ENCODE measurements at regions not wholly inside any gene's neighbourhood (a gene's known extent, or its start where the extent isn't known, plus 50 kb on each side); places are given as distances from the start of the nearest gene placed in this dataset.

DNA sequence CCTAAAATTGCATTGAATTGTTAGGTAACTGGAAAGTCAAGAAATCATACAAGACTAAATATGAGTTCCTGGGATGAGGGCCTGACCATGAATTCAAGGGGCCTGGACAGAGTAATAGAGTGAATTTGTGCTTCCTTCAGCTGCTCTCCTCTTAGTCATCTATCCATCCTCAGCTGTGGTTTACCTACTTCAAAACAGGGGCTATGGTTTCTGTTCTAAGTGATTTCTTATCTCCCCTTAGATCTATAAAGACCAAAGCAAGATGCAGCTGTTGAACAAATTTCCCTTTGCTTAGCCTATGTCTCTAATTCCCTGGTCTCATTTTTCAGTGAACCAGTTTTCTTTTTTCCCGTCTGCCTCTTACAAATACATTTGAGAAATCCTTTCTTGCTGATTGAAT is 428.5 kb downstream of the FAM181B start:
- Histone ChIP-seq H3K4me3 (ENCODE audit: control insufficient read depth in 1 of 2, extremely low read depth in 1 of 2, low read length in 1 of 2) (no peak overlapping the region), H3K9me3 (no peaks in the 10 kb centered on the region), H3K27ac (ENCODE audit: low read length) (no peak overlapping the region), H3K4me1 (ENCODE audit: control insufficient read depth in 1 of 2, extremely low read depth in 1 of 2, insufficient read depth in 2 of 2, low read length in 2 of 2) (no peaks in the 10 kb centered on the region), H3K36me3 (ENCODE audit: control insufficient read depth in 2 of 2, extremely low read depth in 1 of 2, insufficient read depth in 1 of 2, low read length in 1 of 2) (no peaks in the 10 kb centered on the region), H3K27me3 (replicated peaks in 1 of 2; ENCODE audit: control insufficient read depth in 2 of 2, extremely low read depth in 1 of 2, insufficient read depth in 2 of 2, low read length in 1 of 2) (no peaks in the 10 kb centered on the region)
- DNase-seq, result no peak
- Mint-ChIP-seq H3K27ac (no peak overlapping the region), H3K4me3 (no peak overlapping the region), H3K27me3 (no peaks in the 10 kb centered on the region), H3K9me3 (no peaks in the 10 kb centered on the region), H3K4me1 (no peaks in the 10 kb centered on the region), H3K36me3 (no peaks in the 10 kb centered on the region)
- CTCF ChIA-PET, result no interaction called here
- no CpG with 5 or more reads among the region's 1 CpG for WGBS (ENCODE audit: insufficient coverage)
- POLR2A ChIA-PET, result no interaction called here
- ATAC-seq (replicated peaks in 1 of 4), result no peak

DNA sequence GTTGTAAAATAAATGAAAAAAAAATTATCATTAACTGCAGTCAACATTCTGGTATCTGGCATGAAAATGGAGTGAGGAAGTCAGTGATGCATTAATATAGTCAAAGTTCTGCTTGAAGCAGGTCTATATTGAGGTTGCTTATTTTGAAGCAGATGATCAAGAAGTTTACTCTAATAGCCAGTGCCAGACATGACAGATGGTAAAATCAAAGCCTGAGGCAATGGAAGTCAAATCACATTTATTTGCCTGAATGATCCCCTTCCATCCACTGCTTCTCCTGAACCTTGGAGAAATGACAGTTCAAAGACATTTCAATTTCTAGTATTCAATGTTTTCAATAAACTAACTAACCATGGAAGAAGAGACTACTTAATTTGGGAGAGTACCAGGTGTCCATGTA is 430.0 kb downstream of the FAM181B start:
- Histone ChIP-seq H3K9me3 (no peaks in the 10 kb centered on the region), H3K36me3 (ENCODE audit: control insufficient read depth in 2 of 2, extremely low read depth in 1 of 2, insufficient read depth in 1 of 2, low read length in 1 of 2) (no peaks in the 10 kb centered on the region), H3K4me3 (ENCODE audit: control insufficient read depth in 1 of 2, extremely low read depth in 1 of 2, low read length in 1 of 2) (no peak overlapping the region), H3K4me1 (ENCODE audit: control insufficient read depth in 1 of 2, extremely low read depth in 1 of 2, insufficient read depth in 2 of 2, low read length in 2 of 2) (no peaks in the 10 kb centered on the region), H3K27ac (ENCODE audit: low read length) (no peak overlapping the region), H3K27me3 (replicated peaks in 1 of 2; ENCODE audit: control insufficient read depth in 2 of 2, extremely low read depth in 1 of 2, insufficient read depth in 2 of 2, low read length in 1 of 2) (no peaks in the 10 kb centered on the region)
- no peaks in the 10 kb centered on the region for H3K27me3 Mint-ChIP-seq
- DNase-seq (no peak), ATAC-seq (replicated peaks in 1 of 4) (no peak)
- H3K9me3 Mint-ChIP-seq, result no peaks in the 10 kb centered on the region
- no peaks in the 10 kb centered on the region for H3K36me3 Mint-ChIP-seq
- no peak overlapping the region for H3K4me3 Mint-ChIP-seq
- CTCF ChIA-PET, result no interaction called here
- no peaks in the 10 kb centered on the region for H3K4me1 Mint-ChIP-seq
- POLR2A ChIA-PET, result no interaction called here
- no peak overlapping the region for H3K27ac Mint-ChIP-seq

DNA sequence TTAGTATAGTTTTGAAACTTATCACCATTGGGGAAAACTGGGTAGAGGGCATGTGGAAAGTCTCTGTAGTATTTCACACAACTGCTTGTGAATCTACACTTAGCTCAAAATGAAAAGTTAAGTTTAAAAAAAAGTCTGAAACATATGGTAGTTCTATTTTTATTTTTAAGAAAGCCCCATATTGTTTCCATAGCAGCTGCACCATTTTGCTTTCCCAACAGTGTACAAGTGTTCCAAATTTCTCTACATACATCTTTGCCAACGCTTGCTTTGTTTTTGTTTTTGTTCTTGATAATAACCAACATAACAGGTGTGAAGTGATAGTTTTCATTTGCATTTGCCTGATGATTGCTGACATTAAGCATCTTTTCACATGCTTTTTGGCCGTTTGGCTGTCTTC is 445.2 kb downstream of the FAM181B start:
- Histone ChIP-seq H3K36me3 (ENCODE audit: control insufficient read depth in 2 of 2, extremely low read depth in 1 of 2, insufficient read depth in 1 of 2, low read length in 1 of 2) (no peaks in the 10 kb centered on the region), H3K9me3 (no peaks in the 10 kb centered on the region), H3K4me1 (ENCODE audit: control insufficient read depth in 1 of 2, extremely low read depth in 1 of 2, insufficient read depth in 2 of 2, low read length in 2 of 2) (no peaks in the 10 kb centered on the region), H3K27ac (ENCODE audit: low read length) (no peak overlapping the region), H3K27me3 (replicated peaks in 1 of 2; ENCODE audit: control insufficient read depth in 2 of 2, extremely low read depth in 1 of 2, insufficient read depth in 2 of 2, low read length in 1 of 2) (no peaks in the 10 kb centered on the region), H3K4me3 (ENCODE audit: control insufficient read depth in 1 of 2, extremely low read depth in 1 of 2, low read length in 1 of 2) (no peak overlapping the region)
- no peak for ATAC-seq (replicated peaks in 1 of 4)
- no CpG with 5 or more reads among the region's 2 CpGs for WGBS (ENCODE audit: insufficient coverage)
- Mint-ChIP-seq H3K4me1 (no peaks in the 10 kb centered on the region), H3K4me3 (no peak overlapping the region), H3K9me3 (peaks cover 0 to 7% (median 3%) of the 10 kb centered on the region in 3 donors), H3K36me3 (no peaks in the 10 kb centered on the region), H3K27ac (no peak overlapping the region), H3K27me3 (no peaks in the 10 kb centered on the region)
- ChIA-PET CTCF (no interaction called here), POLR2A (no interaction called here)
- no peak for DNase-seq

- no CpG with 5 or more reads among the region's 1 CpG for WGBS (ENCODE audit: insufficient coverage)
- no peak for DNase-seq
- no peaks in the 10 kb centered on the region for H3K36me3 Mint-ChIP-seq
- H3K27ac Mint-ChIP-seq, result no peak overlapping the region
- Histone ChIP-seq H3K27ac (ENCODE audit: low read length) (no peak overlapping the region), H3K9me3 (no peaks in the 10 kb centered on the region), H3K4me1 (ENCODE audit: control insufficient read depth in 1 of 2, extremely low read depth in 1 of 2, insufficient read depth in 2 of 2, low read length in 2 of 2) (no peaks in the 10 kb centered on the region), H3K36me3 (ENCODE audit: control insufficient read depth in 2 of 2, extremely low read depth in 1 of 2, insufficient read depth in 1 of 2, low read length in 1 of 2) (no peaks in the 10 kb centered on the region), H3K4me3 (ENCODE audit: control insufficient read depth in 1 of 2, extremely low read depth in 1 of 2, low read length in 1 of 2) (no peak overlapping the region), H3K27me3 (replicated peaks in 1 of 2; ENCODE audit: control insufficient read depth in 2 of 2, extremely low read depth in 1 of 2, insufficient read depth in 2 of 2, low read length in 1 of 2) (no peaks in the 10 kb centered on the region)
- no peaks in the 10 kb centered on the region for H3K9me3 Mint-ChIP-seq
- no peaks in the 10 kb centered on the region for H3K4me1 Mint-ChIP-seq
- CTCF ChIA-PET, result no interaction called here
- no peak for ATAC-seq (replicated peaks in 1 of 4)
- H3K4me3 Mint-ChIP-seq, result no peak overlapping the region
- peaks cover 0 to 4% of the 10 kb centered on the region in 2 donors for H3K27me3 Mint-ChIP-seq
- POLR2A ChIA-PET, result no interaction called here
These were observed 462.8 kb downstream of the FAM181B start for GRCh38 chr11:82270870-82271269.

DNA sequence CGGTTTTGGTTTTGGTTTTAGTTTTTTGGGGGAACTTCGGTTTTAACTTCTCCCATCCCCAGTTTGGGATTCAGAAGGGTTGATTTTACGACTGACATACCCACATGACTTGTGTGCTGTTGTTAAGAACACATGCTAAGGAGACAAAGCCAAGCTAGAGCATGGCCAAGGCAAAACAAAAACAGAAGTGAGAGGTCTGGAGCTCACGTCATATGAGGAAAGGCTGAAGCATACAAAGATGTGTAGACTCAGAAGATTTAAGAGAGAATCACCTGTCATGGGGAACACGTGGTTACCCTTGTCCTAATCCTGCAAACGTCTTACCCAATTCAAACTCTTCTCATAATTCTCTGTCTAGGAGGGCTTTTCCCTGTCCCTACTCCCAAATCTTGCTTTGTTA is 465.0 kb downstream of the FAM181B start:
- H3K4me3 Mint-ChIP-seq, result no peak overlapping the region

DNA sequence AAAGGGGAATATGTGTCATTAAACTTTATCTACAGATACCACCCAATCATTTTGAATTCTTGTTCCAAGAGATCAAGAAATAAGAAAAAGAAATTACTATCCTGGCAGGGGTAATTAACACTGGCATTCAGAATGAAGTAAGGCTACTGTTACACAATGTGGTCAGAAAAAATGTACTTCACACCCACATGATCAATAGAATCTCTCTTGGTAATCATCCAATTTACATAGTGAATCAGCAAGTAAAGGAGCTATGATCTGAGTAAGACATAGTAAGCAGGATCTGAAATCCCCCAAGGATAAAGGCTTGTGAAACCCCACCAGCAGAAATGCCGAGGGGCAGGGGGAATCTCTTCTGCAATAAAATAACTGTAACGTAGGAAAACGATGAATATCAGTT is 466.5 kb downstream of the FAM181B start:
- Histone ChIP-seq H3K27me3 (replicated peaks in 1 of 2; ENCODE audit: control insufficient read depth in 2 of 2, extremely low read depth in 1 of 2, insufficient read depth in 2 of 2, low read length in 1 of 2) (no peaks in the 10 kb centered on the region), H3K4me1 (ENCODE audit: control insufficient read depth in 1 of 2, extremely low read depth in 1 of 2, insufficient read depth in 2 of 2, low read length in 2 of 2) (no peaks in the 10 kb centered on the region), H3K27ac (ENCODE audit: low read length) (no peak overlapping the region), H3K9me3 (no peaks in the 10 kb centered on the region), H3K36me3 (ENCODE audit: control insufficient read depth in 2 of 2, extremely low read depth in 1 of 2, insufficient read depth in 1 of 2, low read length in 1 of 2) (no peaks in the 10 kb centered on the region), H3K4me3 (ENCODE audit: control insufficient read depth in 1 of 2, extremely low read depth in 1 of 2, low read length in 1 of 2) (no peak overlapping the region)
- ATAC-seq (replicated peaks in 1 of 4) (no peak), DNase-seq (no peak)
- Mint-ChIP-seq H3K9me3 (no peaks in the 10 kb centered on the region), H3K27me3 (no peaks in the 10 kb centered on the region), H3K4me1 (no peaks in the 10 kb centered on the region), H3K27ac (no peak overlapping the region), H3K4me3 (no peak overlapping the region), H3K36me3 (no peaks in the 10 kb centered on the region)
- WGBS (ENCODE audit: insufficient coverage), result no CpG with 5 or more reads among the region's 3 CpGs
- ChIA-PET POLR2A (no interaction called here), CTCF (no interaction called here)

More for the DNA sequence above, 465.0 kb downstream of the FAM181B start:
- Mint-ChIP-seq H3K36me3 (no peaks in the 10 kb centered on the region), H3K27me3 (no peaks in the 10 kb centered on the region), H3K27ac (no peak overlapping the region), H3K4me1 (no peaks in the 10 kb centered on the region), H3K9me3 (no peaks in the 10 kb centered on the region)
- H3K4me3 ChIP-seq (ENCODE audit: control insufficient read depth in 1 of 2, extremely low read depth in 1 of 2, low read length in 1 of 2), result no peak overlapping the region
- CTCF ChIA-PET, result interaction anchor here in 1 of 2 donors (0.6 kb wide), 1 partner anchor 400 kb away, joined by 3 read pairs; no protein-coding TSS in a partner anchor
- WGBS (ENCODE audit: insufficient coverage), result no CpG with 5 or more reads among the region's 6 CpGs
- no peaks in the 10 kb centered on the region for H3K36me3 ChIP-seq (ENCODE audit: control insufficient read depth in 2 of 2, extremely low read depth in 1 of 2, insufficient read depth in 1 of 2, low read length in 1 of 2)
- POLR2A ChIA-PET, result no interaction called here
- no peak overlapping the region for H3K27ac ChIP-seq (ENCODE audit: low read length)
- DNase-seq, result no peak
- no peaks in the 10 kb centered on the region for H3K27me3 ChIP-seq (replicated peaks in 1 of 2; ENCODE audit: control insufficient read depth in 2 of 2, extremely low read depth in 1 of 2, insufficient read depth in 2 of 2, low read length in 1 of 2)
- no peak for ATAC-seq (replicated peaks in 1 of 4)
- no peaks in the 10 kb centered on the region for H3K4me1 ChIP-seq (ENCODE audit: control insufficient read depth in 1 of 2, extremely low read depth in 1 of 2, insufficient read depth in 2 of 2, low read length in 2 of 2)
- H3K9me3 ChIP-seq, result no peaks in the 10 kb centered on the region

DNA sequence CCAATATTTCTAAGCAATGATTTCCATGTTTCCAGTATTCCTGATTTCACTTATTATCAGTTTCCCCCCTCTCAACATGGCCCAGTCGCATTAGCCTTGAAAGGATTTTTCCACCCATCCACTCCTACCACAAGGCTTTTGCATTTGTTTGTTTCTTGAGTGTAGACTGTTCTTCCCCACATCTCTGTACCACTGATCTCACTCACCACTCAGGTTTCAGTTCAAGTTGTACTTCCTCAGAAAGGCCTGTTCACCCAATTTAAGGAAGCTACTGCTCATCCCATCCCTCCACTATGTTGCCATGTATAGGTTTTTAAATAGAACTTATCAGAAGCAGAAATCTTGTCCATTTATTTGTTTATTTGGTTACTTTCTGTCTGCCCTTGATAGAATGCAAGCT is 472.3 kb downstream of the FAM181B start:
- Histone ChIP-seq H3K4me1 (ENCODE audit: control insufficient read depth in 1 of 2, extremely low read depth in 1 of 2, insufficient read depth in 2 of 2, low read length in 2 of 2) (no peaks in the 10 kb centered on the region), H3K27ac (ENCODE audit: low read length) (no peak overlapping the region), H3K27me3 (replicated peaks in 1 of 2; ENCODE audit: control insufficient read depth in 2 of 2, extremely low read depth in 1 of 2, insufficient read depth in 2 of 2, low read length in 1 of 2) (no peaks in the 10 kb centered on the region), H3K9me3 (no peaks in the 10 kb centered on the region), H3K36me3 (ENCODE audit: control insufficient read depth in 2 of 2, extremely low read depth in 1 of 2, insufficient read depth in 1 of 2, low read length in 1 of 2) (no peaks in the 10 kb centered on the region), H3K4me3 (ENCODE audit: control insufficient read depth in 1 of 2, extremely low read depth in 1 of 2, low read length in 1 of 2) (no peak overlapping the region)
- ATAC-seq (replicated peaks in 1 of 4) (no peak), DNase-seq (no peak)
- H3K27me3 Mint-ChIP-seq, result no peaks in the 10 kb centered on the region
- WGBS (ENCODE audit: insufficient coverage), result no CpG with 5 or more reads among the region's 1 CpG
- ChIA-PET POLR2A (no interaction called here), CTCF (no interaction called here)
- no peaks in the 10 kb centered on the region for H3K36me3 Mint-ChIP-seq
- H3K4me3 Mint-ChIP-seq, result no peak overlapping the region
- H3K9me3 Mint-ChIP-seq, result no peaks in the 10 kb centered on the region
- H3K27ac Mint-ChIP-seq, result no peak overlapping the region
- no peaks in the 10 kb centered on the region for H3K4me1 Mint-ChIP-seq
